Sciatic nerve (tissue), 2 donors: ENCODE measurements at regions not wholly inside any gene's neighbourhood (a gene's known extent, or its start where the extent isn't known, plus 50 kb on each side); places are given as distances from the start of the nearest gene placed in this dataset.
"Not testable (repeated sequence)": the region's sequence is repeated elsewhere in the genome, so short reads cannot be mapped to it uniquely, and the experiment has no call there.

Source experiments
- ATAC-seq: fragments of 200-7000 bp; cut with Tn5 transposase; one replicate; pipeline ENCODE4 v1.9.1; 2020; ENCODE audit warnings: mild to moderate bottlenecking, moderate library complexity
- DNase-seq: peaks from one replicate; pipeline ENCODE4 v3.0.0-alpha.2; 2020; ENCODE audit warnings: low spot score
- intact Hi-C: fragments of 100-400 bp; cut with DNase I; formaldehyde crosslinking; loops from one replicate; pipeline ENCODE4 v1.14.2; 2022
- donor health status: DM: no; HTN: no; CAD: no.
- donor health status: DM: no; HTN: no; CAD: no.

DNA sequence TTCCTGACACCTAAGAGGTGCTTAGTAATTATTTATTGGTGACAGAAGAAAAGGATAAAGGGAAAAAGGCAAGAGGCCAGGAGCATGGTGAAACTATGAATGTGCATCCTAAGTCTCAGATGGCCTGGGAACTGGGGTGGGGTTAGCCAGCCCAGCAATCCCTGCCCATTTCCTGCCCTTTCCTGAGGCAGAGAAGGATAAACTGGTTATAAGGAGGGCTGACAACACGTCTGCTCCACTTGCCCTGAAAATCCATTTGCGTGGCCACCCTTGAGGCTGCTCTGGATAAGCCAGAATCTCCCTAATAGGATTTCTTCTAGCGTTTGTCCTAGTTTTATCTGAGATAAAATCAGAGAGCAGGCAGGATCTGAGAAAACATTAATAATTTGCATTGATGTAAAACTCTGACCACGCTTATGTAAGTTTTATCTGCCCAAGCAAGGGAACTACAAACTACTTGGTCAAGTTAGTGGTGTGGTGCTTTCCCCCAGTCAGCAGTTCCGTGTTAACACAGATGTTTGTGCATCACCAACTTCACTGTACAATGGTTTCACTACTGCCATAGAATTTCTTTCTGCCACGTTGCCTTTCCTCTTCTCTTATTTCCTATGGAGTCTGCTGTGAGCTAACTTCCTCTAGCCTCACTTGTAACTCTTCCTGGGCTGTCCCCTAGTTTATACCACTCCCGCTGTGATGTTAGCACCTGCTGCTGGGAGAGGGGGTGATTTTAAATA lies 392.7 kb downstream of the RPS29 start:
- intact Hi-C loops = no loop called here
- no peak for DNase-seq
- ATAC-seq = peak; percentile 28

DNA sequence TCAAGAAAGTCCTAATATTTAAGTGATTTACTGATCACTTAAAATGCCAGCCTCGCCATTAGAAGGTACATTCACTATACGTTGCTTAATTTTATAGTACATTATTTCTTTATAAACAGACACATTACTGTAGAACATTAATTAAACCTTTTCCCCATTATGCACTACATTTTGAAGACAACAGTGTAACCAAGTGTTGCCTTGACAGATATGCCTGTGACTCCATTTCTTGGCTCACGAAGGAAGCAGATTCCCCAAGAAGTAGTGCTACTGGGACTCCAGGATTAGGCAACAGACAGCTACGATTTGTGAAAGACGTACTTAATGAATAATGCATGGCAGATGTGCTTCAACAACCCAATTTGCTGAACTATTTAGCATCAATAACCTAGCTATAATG lies 394.8 kb downstream of the RPS29 start:
- intact Hi-C loops = no loop called here
- DNase-seq (no peak), ATAC-seq (no peak)

DNA sequence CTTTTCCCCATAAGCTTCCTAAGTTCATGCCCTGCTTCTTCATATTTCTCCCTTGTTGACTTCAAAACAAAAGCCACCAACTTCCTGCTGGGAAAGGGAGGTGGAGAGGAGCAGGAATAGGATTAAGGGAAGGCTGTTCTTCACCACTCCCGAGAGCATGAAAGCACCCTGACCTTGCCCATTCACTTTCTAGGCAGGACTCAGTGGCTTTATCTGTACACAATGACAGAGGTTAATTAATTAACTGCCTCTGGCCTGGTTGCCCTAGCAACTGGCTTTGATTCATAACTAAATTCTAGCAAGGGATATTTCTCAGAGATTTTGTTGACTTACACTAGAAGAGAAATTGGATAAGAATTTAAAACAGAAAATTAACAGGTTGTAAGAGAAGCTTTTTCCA lies 396.8 kb downstream of the RPS29 start:
- ATAC-seq (no peak), DNase-seq (no peak)
- intact Hi-C loops = no loop called here

DNA sequence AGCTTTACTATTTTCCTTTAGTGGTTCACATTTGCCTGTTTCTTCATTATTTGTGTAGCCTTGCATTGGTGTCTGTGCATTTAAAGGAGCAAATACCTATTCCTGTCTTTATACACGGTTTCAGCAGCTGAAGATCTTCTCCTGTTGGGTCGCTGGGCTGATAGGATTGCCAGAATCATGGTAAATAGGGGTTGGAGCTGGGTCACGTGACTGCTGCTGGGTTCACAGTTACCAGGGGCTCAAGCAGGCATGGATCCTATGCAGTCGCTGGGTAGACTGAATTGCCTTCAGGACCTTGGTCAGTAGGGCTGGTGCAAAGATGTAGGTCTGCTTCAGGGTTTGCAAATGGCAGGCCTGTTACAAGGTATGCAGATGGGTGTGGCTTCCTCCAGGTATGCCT lies 398.4 kb downstream of the RPS29 start:
- DNase-seq (no peak), ATAC-seq (no peak)
- intact Hi-C loops = no loop called here

DNA sequence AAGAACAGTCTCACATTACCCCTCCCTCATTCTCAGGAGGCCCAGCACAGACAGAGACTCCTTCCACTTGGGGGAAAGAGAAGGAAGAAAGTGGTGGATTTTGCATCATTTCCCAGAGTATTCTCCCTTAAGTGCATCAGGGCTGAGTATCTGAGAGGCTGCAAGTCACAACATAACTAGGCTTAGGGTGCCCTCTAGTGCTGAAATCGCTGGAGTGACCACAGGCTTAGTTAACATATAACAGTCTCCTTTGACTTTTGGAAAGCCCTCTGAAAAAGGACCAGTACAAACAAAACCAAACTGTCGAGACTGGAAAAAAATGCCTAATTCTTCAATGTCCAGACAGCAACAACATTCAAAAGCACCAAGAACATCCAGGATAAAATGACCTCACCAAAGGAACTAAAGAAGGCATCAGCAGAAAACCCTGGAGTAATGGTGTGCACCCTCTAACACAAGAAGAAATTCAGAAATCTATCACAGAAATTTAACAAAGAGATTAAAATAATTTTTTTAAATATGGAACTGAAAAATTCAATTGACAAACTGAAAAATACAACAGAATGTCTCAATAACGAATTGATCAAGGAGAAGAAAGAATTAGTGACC lies 412.3 kb downstream of the RPS29 start:
- ATAC-seq (no peak), DNase-seq (no peak)
- intact Hi-C loops = no loop called here

DNA sequence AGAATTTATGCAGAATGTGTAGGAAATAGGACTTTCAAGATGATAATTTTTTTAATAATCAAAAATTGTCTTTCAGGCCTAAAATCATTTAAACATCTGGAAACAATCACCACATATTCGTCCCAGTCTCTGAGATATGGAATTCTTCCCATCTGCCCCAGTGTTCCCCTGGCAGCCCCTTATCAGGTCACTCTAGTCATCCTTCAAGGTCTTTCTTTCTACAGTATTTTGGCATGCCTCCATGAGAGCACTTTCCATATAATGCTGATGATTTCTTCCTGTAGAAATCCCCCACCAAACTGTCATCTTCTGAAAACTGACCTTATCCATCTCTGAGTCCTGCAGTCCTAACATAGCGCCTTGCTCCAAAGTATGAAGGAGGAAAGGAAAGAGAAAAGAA lies 422.1 kb downstream of the RPS29 start:
- ATAC-seq = no peak
- DNase-seq = no peak
- intact Hi-C loops = no loop called here

DNA sequence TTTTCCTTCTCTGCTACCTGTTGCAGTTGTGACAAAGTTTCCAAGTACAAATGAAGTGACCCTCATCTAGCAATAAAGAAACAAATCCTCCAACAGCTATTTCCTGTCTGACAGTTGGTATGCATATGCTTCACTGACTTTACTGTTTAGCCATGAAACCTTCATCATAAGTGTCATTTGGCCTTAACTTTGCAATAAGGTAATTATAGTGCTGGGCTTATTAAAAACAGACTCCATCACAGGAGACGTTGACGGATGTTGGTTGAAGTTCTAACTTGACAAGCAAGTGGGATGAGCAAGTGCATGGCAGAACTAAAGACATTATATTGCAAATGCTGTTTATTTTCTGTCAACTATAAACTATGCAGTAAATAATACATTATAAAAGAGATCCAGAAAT lies 425.2 kb downstream of the RPS29 start:
- DNase-seq (no peak), ATAC-seq (no peak)
- intact Hi-C loops = no loop called here

DNA sequence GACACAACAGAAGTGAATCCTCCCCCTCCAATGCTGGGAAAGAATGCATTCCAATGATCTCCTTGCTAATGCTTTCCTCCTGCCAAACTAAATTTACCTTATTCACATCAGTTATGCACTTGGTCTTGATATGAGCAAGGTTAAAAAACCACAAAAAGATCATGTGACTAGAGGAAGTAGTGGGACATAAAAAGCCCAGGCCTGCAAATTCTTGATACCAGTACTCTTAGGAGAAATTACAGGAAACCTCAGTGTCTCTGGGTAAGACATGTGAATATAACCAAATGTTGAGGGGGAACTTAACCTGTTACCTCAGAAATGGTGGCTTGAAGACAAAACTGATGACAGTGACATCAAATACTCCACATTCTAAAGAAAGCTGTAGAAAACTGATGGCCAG lies 427.1 kb downstream of the RPS29 start:
- no peak for ATAC-seq
- intact Hi-C loops = no loop called here
- no peak for DNase-seq

DNA sequence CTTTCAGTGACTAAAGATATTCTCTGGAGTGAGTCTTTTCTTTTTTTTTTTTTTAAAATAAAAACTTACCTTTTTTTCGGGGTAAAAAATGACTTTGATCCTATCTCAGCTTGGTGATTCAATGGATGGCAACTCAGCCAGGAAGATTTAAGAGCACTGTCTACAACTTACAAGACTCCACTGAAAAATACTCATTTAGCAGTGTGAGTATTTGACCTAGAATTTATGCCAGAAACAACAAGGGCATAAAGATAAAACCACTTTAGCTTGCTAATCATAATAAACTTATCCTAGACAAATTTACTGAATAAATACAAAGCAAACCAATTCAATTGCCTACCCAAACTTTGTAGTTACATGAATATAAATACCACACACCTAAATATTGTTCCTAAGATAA lies 446.6 kb downstream of the RPS29 start:
- intact Hi-C loops = no loop called here
- DNase-seq (no peak), ATAC-seq (no peak)

DNA sequence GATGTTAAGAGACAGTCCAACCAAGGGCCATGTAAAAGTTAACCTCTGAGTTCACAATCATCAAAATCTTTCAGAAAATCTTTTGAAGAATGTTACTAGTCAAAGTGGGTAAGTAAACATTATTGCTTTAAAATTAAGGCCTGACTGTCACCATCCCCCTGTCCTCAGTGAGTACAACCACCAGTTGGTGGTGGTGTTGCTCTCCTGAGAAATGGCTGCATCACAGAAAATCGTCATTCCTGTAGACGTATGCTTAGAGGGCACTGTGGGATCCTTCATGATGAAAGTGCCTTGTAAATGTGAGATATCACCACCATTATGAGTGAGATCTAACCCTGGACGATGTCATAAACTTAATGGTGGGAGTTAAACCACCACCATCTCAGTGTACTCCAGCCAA lies 451.2 kb downstream of the RPS29 start:
- intact Hi-C loops = no loop called here
- ATAC-seq = peak; percentile 52

DNA sequence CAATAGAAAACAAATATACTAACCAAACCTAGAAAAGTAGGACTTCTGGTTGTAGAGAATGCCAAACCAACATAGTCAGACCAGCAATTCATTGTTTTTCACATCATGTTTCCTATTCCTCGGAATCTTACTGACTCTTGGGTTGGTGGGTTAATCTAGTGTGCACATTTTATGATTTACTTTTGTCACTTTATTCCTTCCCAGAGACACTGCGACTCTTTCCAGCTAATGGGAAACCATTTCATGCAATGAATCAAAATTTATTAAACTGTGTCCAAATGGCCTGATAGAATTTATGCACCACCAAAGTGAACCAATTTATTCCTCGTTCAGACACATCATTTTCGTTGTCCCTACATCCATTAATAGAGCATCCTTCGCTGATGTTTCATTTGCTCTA lies 464.9 kb downstream of the RPS29 start:
- intact Hi-C loops = no loop called here

More for the DNA sequence above, 451.2 kb downstream of the RPS29 start:
- DNase-seq = no peak

DNA sequence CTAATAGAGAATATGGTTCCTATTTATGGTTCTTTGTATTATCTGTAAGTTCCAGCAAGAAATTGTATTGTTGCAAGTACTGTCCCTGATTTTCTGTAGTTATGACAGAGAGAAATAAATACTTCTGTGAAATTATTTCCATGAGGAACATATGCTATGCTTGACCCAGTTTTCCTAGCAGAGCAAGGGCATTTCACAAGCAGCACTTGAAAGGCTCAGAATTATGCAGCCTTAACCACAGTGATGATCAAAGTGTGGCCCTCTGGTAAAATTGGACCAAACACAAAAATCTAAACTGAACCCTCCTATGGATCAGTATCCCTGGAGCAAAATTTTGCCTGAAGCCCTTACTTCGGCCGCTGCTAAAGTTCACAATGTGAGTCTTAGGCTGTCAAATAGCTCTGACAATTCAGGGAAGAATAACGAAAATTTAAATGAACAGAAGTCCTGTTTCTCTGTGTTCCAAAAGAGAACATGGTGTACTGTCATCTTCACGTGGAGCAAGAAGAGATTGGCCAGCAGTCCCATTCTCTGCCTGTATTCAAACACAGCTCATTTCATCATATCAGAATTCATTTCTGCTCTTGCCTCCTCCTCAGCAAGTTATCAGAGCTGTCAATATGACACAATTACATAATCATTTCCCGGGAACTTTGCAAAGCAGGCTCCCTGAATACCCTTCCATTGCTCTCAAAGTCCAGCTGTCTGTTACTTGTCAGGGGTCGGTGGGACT lies 471.9 kb downstream of the RPS29 start:
- DNase-seq (no peak), ATAC-seq (no peak)
- intact Hi-C loops = no loop called here

More for the DNA sequence above, 464.9 kb downstream of the RPS29 start:
- ATAC-seq = no peak
- no peak for DNase-seq

DNA sequence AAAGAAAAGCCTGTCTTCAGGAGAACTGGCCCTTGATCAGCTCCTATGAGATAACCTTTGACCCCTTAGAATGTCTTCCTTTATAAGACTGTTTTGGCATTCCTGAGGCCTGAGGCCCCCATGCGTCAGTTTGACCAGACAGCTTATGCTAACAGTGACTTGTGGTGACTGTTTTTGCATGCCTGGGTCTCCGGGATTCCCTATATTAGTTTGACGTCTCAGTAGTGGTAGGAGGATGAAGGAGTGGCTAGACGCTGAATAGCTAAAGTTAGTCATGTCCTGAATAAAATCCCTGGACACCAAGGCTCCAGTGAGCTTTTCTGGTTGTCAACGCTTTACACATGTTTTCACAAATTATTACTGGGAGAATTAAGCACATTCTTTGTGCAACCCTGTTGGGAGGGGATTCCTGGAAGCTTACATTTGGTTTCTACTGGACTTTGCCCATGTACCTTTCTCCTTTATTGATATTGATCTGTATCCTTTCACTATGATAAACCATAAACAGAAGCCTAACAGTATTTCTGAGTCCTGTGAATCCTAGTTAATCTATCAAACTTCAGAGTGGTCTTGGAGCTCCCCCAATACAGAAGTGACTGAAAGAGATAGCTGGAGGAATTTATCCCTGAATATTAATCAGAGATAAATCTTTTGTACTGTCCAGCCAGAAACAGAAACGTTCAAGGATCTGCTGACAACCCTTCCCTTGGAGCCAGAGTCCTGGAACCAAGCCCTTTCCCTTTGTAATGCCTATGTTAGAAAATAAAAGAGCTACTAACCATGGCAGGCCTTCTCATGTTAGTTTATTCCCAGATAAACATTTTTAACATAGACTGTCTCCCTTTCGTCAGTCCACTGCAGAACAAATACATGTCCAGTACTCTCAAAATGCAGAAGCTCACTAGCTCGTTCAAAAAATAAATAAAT lies 479.2 kb downstream of the RPS29 start:
- no peak for DNase-seq
- intact Hi-C loops = no loop called here
- ATAC-seq = no peak

DNA sequence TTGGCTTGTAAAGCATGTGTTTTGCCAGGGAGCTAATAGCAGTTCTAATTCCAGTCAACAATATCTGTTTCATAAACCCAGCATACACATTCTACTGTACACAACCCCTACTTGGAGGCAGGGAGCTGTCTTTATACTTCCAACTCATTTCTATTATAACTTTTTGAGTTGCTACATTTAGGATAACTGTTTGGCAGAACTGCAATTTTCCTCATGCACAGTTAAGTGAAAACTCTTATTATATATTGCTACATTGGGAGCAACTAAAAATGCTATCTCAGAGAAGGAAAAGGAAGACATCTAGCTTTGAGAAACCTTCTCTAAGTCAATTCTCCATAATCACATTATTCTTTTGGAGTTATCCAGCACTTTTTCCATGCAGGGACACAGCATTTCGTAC lies 480.2 kb downstream of the RPS29 start:
- DNase-seq (no peak), ATAC-seq (no peak)
- intact Hi-C loops = no loop called here

DNA sequence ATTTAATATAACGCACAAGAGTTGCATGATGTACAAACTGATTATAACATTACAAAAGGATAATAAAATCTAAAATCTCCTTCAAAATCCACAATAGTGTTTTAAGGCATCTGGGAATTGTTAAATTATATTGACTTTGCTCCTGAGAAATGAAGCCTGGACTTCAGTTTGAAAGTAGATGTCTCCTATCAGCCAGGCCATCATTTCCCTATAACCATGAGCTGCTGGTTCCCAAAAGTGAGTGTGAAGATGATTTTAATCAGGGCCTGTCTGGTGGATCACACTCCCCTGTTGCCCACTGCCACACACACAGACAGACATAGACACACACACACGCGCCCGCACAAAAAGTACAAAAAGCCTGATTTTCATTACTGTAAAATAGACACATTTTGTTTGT lies 480.7 kb downstream of the RPS29 start:
- no peak for ATAC-seq
- DNase-seq = no peak
- intact Hi-C loops = no loop called here

DNA sequence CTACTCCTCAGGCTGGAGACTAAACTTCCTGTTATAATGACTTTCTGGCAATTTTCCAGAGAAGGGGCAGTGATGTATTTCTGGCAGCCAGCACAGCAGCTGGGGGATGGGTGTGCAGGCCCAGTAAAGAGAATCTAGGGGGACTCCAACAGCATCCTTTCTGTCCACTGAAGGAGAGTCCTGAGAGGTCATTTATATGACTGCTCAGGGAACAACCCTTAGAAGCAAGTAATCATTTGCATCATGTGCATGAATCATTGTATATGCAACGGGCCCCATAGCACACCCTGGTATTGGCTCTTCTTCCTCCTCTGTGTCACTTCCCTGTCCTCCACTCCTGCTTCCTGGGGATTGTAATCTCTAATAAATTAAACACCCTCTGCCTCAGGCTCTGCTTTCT lies 493.8 kb downstream of the RPS29 start:
- ATAC-seq (no peak), DNase-seq (no peak)
- intact Hi-C loops = no loop called here

DNA sequence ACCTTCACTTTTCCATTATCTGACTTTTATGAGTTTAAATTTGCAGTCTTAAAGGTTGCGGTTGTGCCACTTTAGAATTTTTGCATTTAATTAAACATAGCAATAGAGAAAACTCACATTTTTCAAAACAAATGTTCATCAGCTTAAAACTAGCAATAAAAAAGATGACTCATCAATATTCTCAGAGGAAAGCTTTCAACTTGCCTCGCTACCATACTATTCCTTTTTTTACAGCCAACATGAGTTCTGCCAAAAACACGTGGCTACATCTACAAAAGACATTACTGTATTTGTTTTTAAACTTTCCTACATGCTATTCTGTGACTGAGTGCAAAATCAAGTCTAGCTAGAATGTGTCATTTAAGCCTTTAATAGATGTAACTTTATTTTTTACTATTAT lies 497.1 kb downstream of the RPS29 start:
- intact Hi-C loops = no loop called here
- ATAC-seq (no peak), DNase-seq (no peak)

DNA sequence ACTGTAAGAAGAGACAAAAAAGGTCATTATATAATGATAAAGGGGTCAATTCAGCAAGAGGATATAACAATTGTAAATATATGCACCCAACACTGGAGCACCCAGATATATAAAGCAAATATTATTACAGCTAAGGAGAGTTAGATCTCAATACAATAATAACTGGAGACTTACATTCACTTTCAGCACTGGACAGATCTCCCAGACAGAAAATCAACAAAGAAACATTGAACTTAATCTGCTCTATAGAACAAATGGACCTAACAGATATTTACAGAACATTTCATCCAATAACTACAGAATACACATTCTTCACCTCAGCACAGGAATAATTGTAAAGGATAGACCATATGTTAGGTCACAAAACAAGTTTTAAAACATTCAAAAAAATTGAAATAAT lies 512.9 kb downstream of the RPS29 start:
- DNase-seq, intact Hi-C loops, ATAC-seq: not testable (repeated sequence)

DNA sequence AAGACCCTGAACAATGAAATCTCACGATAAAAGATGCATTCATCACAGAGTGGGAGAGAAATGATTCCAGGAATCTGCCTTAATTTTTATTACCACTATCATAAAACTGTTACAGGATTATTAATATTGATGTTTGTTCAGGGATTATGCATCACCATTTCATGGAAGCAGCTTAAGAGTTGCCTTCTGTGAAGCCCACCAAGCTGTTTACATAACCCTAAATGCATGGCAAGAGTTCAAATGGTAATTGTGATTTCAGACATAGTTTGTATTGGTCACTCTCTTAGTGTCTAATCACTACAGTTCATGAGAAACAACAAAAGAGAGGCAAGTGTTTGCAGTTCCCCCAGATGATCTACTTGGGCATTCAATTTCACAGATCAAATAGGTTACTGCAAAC lies 527.7 kb downstream of the RPS29 start:
- ATAC-seq (no peak), DNase-seq (no peak)
- intact Hi-C loops = no loop called here
